ENCODE measurements at regions not wholly inside any gene's neighbourhood (a gene's known extent, or its start where the extent isn't known, plus 50 kb on each side); places are given as distances from the start of the nearest gene placed in this dataset.

GRCh38 chr3:87442470-87442869 lies 166.1 kb upstream of the POU1F1 start:
- no peak for TF ChIP-seq POLR2A (IDR thresholded peaks at IDR 0.05; ENCODE audit: low read depth, low read length)
- no peak for TF ChIP-seq POLR2AphosphoS5 (IDR thresholded peaks at IDR 0.05; ENCODE audit: low read depth, low read length)
- TF ChIP-seq TAF1 (IDR thresholded peaks at IDR 0.05; ENCODE audit: borderline replicate concordance, low read depth, low read length) = no peak
